ENCODE measurements at regions not wholly inside any gene's neighbourhood (a gene's known extent, or its start where the extent isn't known, plus 50 kb on each side); places are given as distances from the start of the nearest gene placed in this dataset.

- CTCF ChIA-PET: no interaction called here
- POLR2A ChIA-PET: interaction anchor here (0.7 kb wide), 1 partner anchor 1645 kb away, joined by 7 read pairs; no protein-coding TSS in a partner anchor
- H3K27ac ChIP-seq (ENCODE audit: extremely low read depth, low read depth, low read length): no peak overlapping the region
Measured at GRCh38 chr7:68733219-68734153, 864.8 kb upstream of the AUTS2 start.

GRCh38 chr7:68734431-68734830, 863.8 kb upstream of the AUTS2 start:
- ChIA-PET CTCF (no interaction called here), POLR2A (interaction anchor here (0.7 kb wide), 1 partner anchor 1644 kb away, joined by 7 read pairs; no protein-coding TSS in a partner anchor)
- H3K36me3 ChIP-seq (ENCODE audit: control insufficient read depth in 2 of 2, insufficient read depth in 1 of 2, low read length in 2 of 2): no peaks in the 10 kb centered on the region
- no peaks in the 10 kb centered on the region for H3K9me3 ChIP-seq (ENCODE audit: control insufficient read depth, insufficient read depth, low read depth, low read length)
- H3K27ac ChIP-seq (ENCODE audit: extremely low read depth, low read depth, low read length): no peak overlapping the region
- no peaks in the 10 kb centered on the region for H3K4me1 ChIP-seq (ENCODE audit: control insufficient read depth, insufficient read depth, low read length)
- H3K4me3 ChIP-seq (ENCODE audit: low read depth, low read length): no peak overlapping the region
- TF ChIP-seq ZNF211 (tag by site-specific recombination; IDR thresholded peaks at IDR 0.05; ENCODE audit: low read depth) (no peak), ZNF335 (tag by site-specific recombination; conservative IDR thresholded peaks at IDR 0.05) (no peak), ZNF140 (tag by site-specific recombination; IDR thresholded peaks at IDR 0.05) (no peak), ZNF837 (tag by site-specific recombination; IDR thresholded peaks at IDR 0.05) (no peak)

More at GRCh38 chr7:68733219-68734153, 864.8 kb upstream of the AUTS2 start:
- no peak overlapping the region for H3K4me3 ChIP-seq (ENCODE audit: low read depth, low read length)
- H3K9me3 ChIP-seq (ENCODE audit: control insufficient read depth, insufficient read depth, low read depth, low read length): no peaks in the 10 kb centered on the region
- no peaks in the 10 kb centered on the region for H3K4me1 ChIP-seq (ENCODE audit: control insufficient read depth, insufficient read depth, low read length)
- TF ChIP-seq ZNF791 (tag by site-specific recombination; IDR thresholded peaks at IDR 0.05) (no peak), ZBTB48 (tag by site-specific recombination; IDR thresholded peaks at IDR 0.05) (no peak), ZNF664 (tag by site-specific recombination; IDR thresholded peaks at IDR 0.05) (no peak), ZNF768 (tag by site-specific recombination; IDR thresholded peaks at IDR 0.05) (no peak), SP7 (tag by site-specific recombination; IDR thresholded peaks at IDR 0.05) (no peak), HOXA7 (CRISPR knock-in tag; IDR thresholded peaks at IDR 0.05; ENCODE audit: borderline replicate concordance) (no peak), FEZF1 (tag by site-specific recombination; IDR thresholded peaks at IDR 0.05) (no peak), ZNF701 (tag by site-specific recombination; IDR thresholded peaks at IDR 0.05) (no peak), ZNF175 (tag by site-specific recombination; IDR thresholded peaks at IDR 0.05) (no peak), ZNF24 (tag by site-specific recombination; IDR thresholded peaks at IDR 0.05) (no peak), ATF2 (tag by site-specific recombination; IDR thresholded peaks at IDR 0.05; ENCODE audit: low read depth) (no peak), ZNF248 (tag by site-specific recombination; IDR thresholded peaks at IDR 0.05) (no peak)
- H3K36me3 ChIP-seq (ENCODE audit: control insufficient read depth in 2 of 2, insufficient read depth in 1 of 2, low read length in 2 of 2): no peaks in the 10 kb centered on the region

- H3K27ac ChIP-seq (ENCODE audit: extremely low read depth, low read depth, low read length): no peak overlapping the region
- CTCF ChIA-PET: no interaction called here
- no peak overlapping the region for H3K4me3 ChIP-seq (ENCODE audit: low read depth, low read length)
- H3K9me3 ChIP-seq (ENCODE audit: control insufficient read depth, insufficient read depth, low read depth, low read length): no peaks in the 10 kb centered on the region
- no peaks in the 10 kb centered on the region for H3K36me3 ChIP-seq (ENCODE audit: control insufficient read depth in 2 of 2, insufficient read depth in 1 of 2, low read length in 2 of 2)
- POLR2A ChIA-PET: no interaction called here
- no peaks in the 10 kb centered on the region for H3K4me1 ChIP-seq (ENCODE audit: control insufficient read depth, insufficient read depth, low read length)
- no peak for TF ChIP-seq MEIS1 (CRISPR knock-in tag; IDR thresholded peaks at IDR 0.05; ENCODE audit: borderline replicate concordance)
- TF ChIP-seq, protein P1, sequence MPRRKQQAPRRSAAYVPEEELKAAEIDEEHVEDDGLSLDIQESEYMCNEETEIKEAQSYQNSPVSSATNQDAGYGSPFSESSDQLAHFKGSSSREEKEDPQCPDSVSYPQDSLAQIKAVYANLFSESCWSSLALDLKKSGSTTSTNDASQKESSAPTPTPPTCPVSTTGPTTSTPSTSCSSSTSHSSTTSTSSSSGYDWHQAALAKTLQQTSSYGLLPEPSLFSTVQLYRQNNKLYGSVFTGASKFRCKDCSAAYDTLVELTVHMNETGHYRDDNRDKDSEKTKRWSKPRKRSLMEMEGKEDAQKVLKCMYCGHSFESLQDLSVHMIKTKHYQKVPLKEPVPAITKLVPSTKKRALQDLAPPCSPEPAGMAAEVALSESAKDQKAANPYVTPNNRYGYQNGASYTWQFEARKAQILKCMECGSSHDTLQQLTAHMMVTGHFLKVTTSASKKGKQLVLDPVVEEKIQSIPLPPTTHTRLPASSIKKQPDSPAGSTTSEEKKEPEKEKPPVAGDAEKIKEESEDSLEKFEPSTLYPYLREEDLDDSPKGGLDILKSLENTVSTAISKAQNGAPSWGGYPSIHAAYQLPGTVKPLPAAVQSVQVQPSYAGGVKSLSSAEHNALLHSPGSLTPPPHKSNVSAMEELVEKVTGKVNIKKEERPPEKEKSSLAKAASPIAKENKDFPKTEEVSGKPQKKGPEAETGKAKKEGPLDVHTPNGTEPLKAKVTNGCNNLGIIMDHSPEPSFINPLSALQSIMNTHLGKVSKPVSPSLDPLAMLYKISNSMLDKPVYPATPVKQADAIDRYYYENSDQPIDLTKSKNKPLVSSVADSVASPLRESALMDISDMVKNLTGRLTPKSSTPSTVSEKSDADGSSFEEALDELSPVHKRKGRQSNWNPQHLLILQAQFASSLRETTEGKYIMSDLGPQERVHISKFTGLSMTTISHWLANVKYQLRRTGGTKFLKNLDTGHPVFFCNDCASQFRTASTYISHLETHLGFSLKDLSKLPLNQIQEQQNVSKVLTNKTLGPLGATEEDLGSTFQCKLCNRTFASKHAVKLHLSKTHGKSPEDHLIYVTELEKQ (tag by site-specific recombination; IDR thresholded peaks at IDR 0.05; ENCODE audit: borderline replicate concordance): no peak
- no peak for TF ChIP-seq ZNF266 (tag by site-specific recombination; IDR thresholded peaks at IDR 0.05; ENCODE audit: low read depth)
- no peak for TF ChIP-seq ZNF121 (tag by site-specific recombination; IDR thresholded peaks at IDR 0.05)
- no peak for TF ChIP-seq ZNF148 (tag by site-specific recombination; IDR thresholded peaks at IDR 0.05; ENCODE audit: borderline replicate concordance)
- TF ChIP-seq GLI2 (tag by site-specific recombination; IDR thresholded peaks at IDR 0.05; ENCODE audit: borderline replicate concordance, low read depth): no peak
- no peak for TF ChIP-seq ZNF549 (tag by site-specific recombination; IDR thresholded peaks at IDR 0.05)
- TF ChIP-seq BCL11B (tag by site-specific recombination; IDR thresholded peaks at IDR 0.05; ENCODE audit: low read depth): no peak
Measured at GRCh38 chr7:68739306-68739705, 859.0 kb upstream of the AUTS2 start.

Measured in HEK293 (cell line).